SU-DHL-6 (cell line): ENCODE measurements at regions not wholly inside any gene's neighbourhood (a gene's known extent, or its start where the extent isn't known, plus 50 kb on each side); places are given as distances from the start of the nearest gene placed in this dataset.

Experiments used
- H2AFZ ChIP-seq: fragments of 200-600 bp; sonication (generic); 2 replicates; pipeline ENCODE4 v1.6.1; 2014; ENCODE audit warnings: low read depth, mild to moderate bottlenecking, moderate library complexity, mixed read lengths, antibody characterized with exemption, low read length; ENCODE audit not compliant: severe bottlenecking
- H3F3A ChIP-seq: fragments of 200-600 bp; shearing (Covaris generic); 2 replicates; pipeline ENCODE4 v1.6.0; 2016; ENCODE audit warnings: antibody characterized with exemption, mild to moderate bottlenecking; ENCODE audit not compliant: insufficient read depth
- H3K27ac ChIP-seq: fragments of 200-600 bp; sonication (generic); 2 replicates; pipeline ENCODE4 v1.5.1; 2016; ENCODE audit warnings: low read depth, mild to moderate bottlenecking, low read length, moderate library complexity, mixed read lengths
- H3K27me3 ChIP-seq: fragments of 200-600 bp; sonication (generic), shearing (Covaris generic); 2 replicates; pipeline ENCODE4 v1.6.0; 2014; ENCODE audit warnings: mild to moderate bottlenecking, low read length
- H3K36me3 ChIP-seq: fragments of 200-600 bp; sonication (generic); 2 replicates; pipeline ENCODE4 v1.6.1; 2014; ENCODE audit warnings: mild to moderate bottlenecking, low read length, mixed read lengths
- H3K4me2 ChIP-seq: fragments of 300-600, 200-600 bp; shearing (Covaris generic), sonication (generic); 2 replicates; pipeline ENCODE4 v1.6.0; 2014; ENCODE audit warnings: low read length, low read depth, mild to moderate bottlenecking; ENCODE audit not compliant: poor library complexity, severe bottlenecking
- H3K4me3 ChIP-seq: fragments of 200-600 bp; sonication (generic); 2 replicates; pipeline ENCODE4 v1.5.1; 2014; ENCODE audit warnings: antibody characterized with exemption, low read length, mild to moderate bottlenecking, mixed read lengths; ENCODE audit not compliant: insufficient read depth, poor library complexity, severe bottlenecking
- H3K79me2 ChIP-seq: fragments of 200-600 bp; sonication (generic); 2 replicates; pipeline ENCODE4 v1.6.1; 2014; ENCODE audit warnings: mild to moderate bottlenecking, low read length, moderate library complexity; ENCODE audit not compliant: insufficient read depth
- H3K9ac ChIP-seq: fragments of 200-600 bp; sonication (generic); 2 replicates; pipeline ENCODE4 v1.7.0; 2014; ENCODE audit warnings: mild to moderate bottlenecking, low read length
- H3K9me2 ChIP-seq: fragments of 200-600 bp; sonication (generic); replicated peaks from 2 replicates; pipeline ENCODE4 v1.6.1; 2014; ENCODE audit warnings: low read length; ENCODE audit not compliant: insufficient read depth
- H3K9me3 ChIP-seq: fragments of 200-600 bp; sonication (generic); 2 replicates; pipeline ENCODE4 v1.6.1; 2014; ENCODE audit warnings: low read length, mixed read lengths; ENCODE audit not compliant: insufficient read depth
- H4K20me1 ChIP-seq: fragments of 200-600 bp; sonication (generic); 2 replicates; pipeline ENCODE4 v1.6.1; 2014; ENCODE audit warnings: low read depth, mild to moderate bottlenecking, antibody characterized with exemption, low read length, moderate library complexity, mixed read lengths
- EZH2phosphoT487 ChIP-seq: fragments of 200-600 bp; sonication (generic), shearing (Covaris generic); conservative IDR thresholded peaks from 2 replicates; pipeline ENCODE4 v1.6.1; 2018; ENCODE audit warnings: mild to moderate bottlenecking, antibody characterized with exemption, low read length, moderate library complexity, mixed read lengths
- TF ChIP-seq, protein P1 (sequence below): fragments of 200-600 bp; sonication (generic); IDR thresholded peaks from one replicate; pipeline ENCODE4 v1.5.1; 2017; ENCODE audit warnings: antibody characterized with exemption, mild to moderate bottlenecking, low read length, moderate library complexity; ENCODE audit not compliant: insufficient read depth, poor library complexity, severe bottlenecking

DNA sequence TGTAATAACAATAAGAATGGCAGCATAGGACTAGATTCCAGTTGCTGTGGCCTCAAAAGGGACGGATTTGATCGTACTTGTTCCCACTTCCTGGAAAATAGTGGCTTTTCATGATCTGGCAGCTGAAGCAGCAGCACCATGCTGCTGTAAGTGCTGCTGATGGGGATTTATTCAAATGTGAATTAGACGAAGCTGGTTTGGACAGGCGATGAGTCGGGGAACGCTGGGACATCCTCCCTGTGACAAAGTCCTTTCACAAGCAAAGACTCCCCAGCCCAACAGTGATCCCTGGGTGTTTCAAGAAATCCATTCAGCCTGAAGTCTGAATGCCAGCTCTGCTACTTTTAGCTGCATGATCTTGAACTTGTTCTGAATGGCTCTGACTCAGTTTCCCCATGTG, 88.6 kb upstream of the XYLT1 start:
- Histone ChIP-seq H3K9me3 (no peaks in the 10 kb centered on the region), H3K9ac (no peak overlapping the region), H3K9me2 (no peaks in the 10 kb centered on the region)

GRCh38 chr16:17557949-17558348, 87.2 kb upstream of the XYLT1 start:
- Histone ChIP-seq H3K36me3 (no peaks in the 10 kb centered on the region), H3K27me3 (no peaks in the 10 kb centered on the region), H3K4me2 (no peak overlapping the region), H3K27ac (no peak overlapping the region), H3F3A (no peaks in the 10 kb centered on the region), H3K4me3 (no peak overlapping the region), H3K79me2 (no peaks in the 10 kb centered on the region), H3K9me2 (no peaks in the 10 kb centered on the region), H3K9ac (no peak overlapping the region), H3K9me3 (no peaks in the 10 kb centered on the region), H2AFZ (no peak overlapping the region), H4K20me1 (no peaks in the 10 kb centered on the region)
- no peak for TF ChIP-seq EZH2phosphoT487
- TF ChIP-seq, protein P1, sequence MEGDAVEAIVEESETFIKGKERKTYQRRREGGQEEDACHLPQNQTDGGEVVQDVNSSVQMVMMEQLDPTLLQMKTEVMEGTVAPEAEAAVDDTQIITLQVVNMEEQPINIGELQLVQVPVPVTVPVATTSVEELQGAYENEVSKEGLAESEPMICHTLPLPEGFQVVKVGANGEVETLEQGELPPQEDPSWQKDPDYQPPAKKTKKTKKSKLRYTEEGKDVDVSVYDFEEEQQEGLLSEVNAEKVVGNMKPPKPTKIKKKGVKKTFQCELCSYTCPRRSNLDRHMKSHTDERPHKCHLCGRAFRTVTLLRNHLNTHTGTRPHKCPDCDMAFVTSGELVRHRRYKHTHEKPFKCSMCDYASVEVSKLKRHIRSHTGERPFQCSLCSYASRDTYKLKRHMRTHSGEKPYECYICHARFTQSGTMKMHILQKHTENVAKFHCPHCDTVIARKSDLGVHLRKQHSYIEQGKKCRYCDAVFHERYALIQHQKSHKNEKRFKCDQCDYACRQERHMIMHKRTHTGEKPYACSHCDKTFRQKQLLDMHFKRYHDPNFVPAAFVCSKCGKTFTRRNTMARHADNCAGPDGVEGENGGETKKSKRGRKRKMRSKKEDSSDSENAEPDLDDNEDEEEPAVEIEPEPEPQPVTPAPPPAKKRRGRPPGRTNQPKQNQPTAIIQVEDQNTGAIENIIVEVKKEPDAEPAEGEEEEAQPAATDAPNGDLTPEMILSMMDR: no peak

More for the DNA sequence above, 88.6 kb upstream of the XYLT1 start:
- no peaks in the 10 kb centered on the region for H3K79me2 ChIP-seq
- no peaks in the 10 kb centered on the region for H3K36me3 ChIP-seq
- H2AFZ ChIP-seq: no peak overlapping the region
- H3F3A ChIP-seq: no peaks in the 10 kb centered on the region
- no peaks in the 10 kb centered on the region for H3K27me3 ChIP-seq
- no peaks in the 10 kb centered on the region for H4K20me1 ChIP-seq
- no peak overlapping the region for H3K27ac ChIP-seq
- no peak overlapping the region for H3K4me2 ChIP-seq
- H3K4me3 ChIP-seq: no peak overlapping the region
- TF ChIP-seq EZH2phosphoT487: no peak
- TF ChIP-seq, protein P1: no peak

GRCh38 chr16:17557480-17557879, 86.7 kb upstream of the XYLT1 start:
- no peaks in the 10 kb centered on the region for H3F3A ChIP-seq
- TF ChIP-seq, protein P1: no peak
- no peak for TF ChIP-seq EZH2phosphoT487
- H3K9ac ChIP-seq: no peak overlapping the region
- no peaks in the 10 kb centered on the region for H3K27me3 ChIP-seq
- H3K79me2 ChIP-seq: no peaks in the 10 kb centered on the region
- no peak overlapping the region for H3K4me3 ChIP-seq
- no peaks in the 10 kb centered on the region for H3K9me3 ChIP-seq
- no peak overlapping the region for H3K4me2 ChIP-seq
- H3K36me3 ChIP-seq: no peaks in the 10 kb centered on the region
- no peaks in the 10 kb centered on the region for H3K9me2 ChIP-seq
- no peak overlapping the region for H2AFZ ChIP-seq
- H4K20me1 ChIP-seq: no peaks in the 10 kb centered on the region
- no peak overlapping the region for H3K27ac ChIP-seq
